Spleen (tissue), 11 donors: ENCODE measurements at regions not wholly inside any gene's neighbourhood (a gene's known extent, or its start where the extent isn't known, plus 50 kb on each side); places are given as distances from the start of the nearest gene placed in this dataset.

Source experiments
- DNase-seq: peaks from one replicate; pipeline ENCODE4 v3.0.0-alpha.2; 2020
- H3K27ac ChIP-seq, 8 donors: fragments of 200-600 bp; sonication (generic) in 7 of 8; 1 replicate in 4 of 8; 2 replicates in 4 of 8; pipeline versions ENCODE4 v1.5.0 to v1.8.0; 2016 to 2021; ENCODE audit warnings: inconsistent platforms in 4 of 8, mild to moderate bottlenecking in 4 of 8, moderate library complexity in 1 of 8
- H3K27me3 ChIP-seq, 7 donors: fragments of 200-600 bp; sonication (generic) in 6 of 7; replicated peaks in 1 of 7; 1 replicate in 4 of 7; 2 replicates in 3 of 7; pipeline versions ENCODE4 v1.5.0 to v1.8.0; 2016 to 2021; ENCODE audit warnings: inconsistent platforms in 3 of 7, mild to moderate bottlenecking in 1 of 7
- H3K36me3 ChIP-seq, 6 donors: fragments of 200-600 bp; sonication (generic) in 5 of 6; 1 replicate in 4 of 6; 2 replicates in 2 of 6; pipeline versions ENCODE4 v1.5.0 to v1.8.0; 2016 to 2021; ENCODE audit warnings: inconsistent platforms in 2 of 6
- H3K4me1 ChIP-seq, 6 donors: fragments of 200-600 bp; sonication (generic) in 5 of 6; 1 replicate in 3 of 6; 2 replicates in 3 of 6; pipeline versions ENCODE4 v1.5.0 to v1.8.0; 2016 to 2021; ENCODE audit warnings: inconsistent platforms in 3 of 6
- H3K4me3 ChIP-seq, 8 donors: fragments of 200-600 bp; sonication (generic) in 7 of 8; 1 replicate in 4 of 8; 2 replicates in 4 of 8; pipeline versions ENCODE4 v1.5.0 to v1.8.0; 2016 to 2021; ENCODE audit warnings: inconsistent platforms in 4 of 8, mild to moderate bottlenecking in 4 of 8, moderate library complexity in 2 of 8
- H3K9me3 ChIP-seq, 8 donors: fragments of 200-600 bp; sonication (generic) in 7 of 8; 1 replicate in 4 of 8; 2 replicates in 4 of 8; pipeline versions ENCODE4 v1.5.0 to v1.8.0; 2016 to 2021; ENCODE audit warnings: inconsistent platforms in 4 of 8
- CTCF ChIP-seq, 11 experiments: fragments of 200-600 bp in 7 of 11; fragments of 450-650 bp in 4 of 11; sonication (generic) in 4 of 11; IDR thresholded peaks in 8 of 11; conservative IDR thresholded peaks in 3 of 11; 1 replicate in 7 of 11; 2 replicates in 4 of 11; pipeline versions ENCODE4 v1.4.0 to v1.8.0; 2016 to 2021; ENCODE audit warnings: antibody characterized with exemption in 11 of 11, inconsistent platforms in 4 of 11, mild to moderate bottlenecking in 1 of 11
- POLR2A ChIP-seq, 3 donors: fragments of 450-650 bp; IDR thresholded peaks; one replicate each; pipeline ENCODE4 v1.5.1; 2017; ENCODE audit warnings: antibody characterized with exemption in 3 of 3, mild to moderate bottlenecking in 1 of 3
- POLR2AphosphoS5 ChIP-seq, 3 donors: sonication (generic); formaldehyde crosslinking; IDR thresholded peaks; one replicate each; pipeline ENCODE4 v1.5.1; 2017; ENCODE audit warnings: antibody characterized with exemption in 3 of 3
- WGBS, 5 donors: extraction: QIAGEN DNeasy Blood & Tissue Kit in 3 of 5; methylation state at CpG; one replicate each; pipeline versions ENCODE4 v1.1.5 to v1.1.7; 2013 to 2018; 5-methylcytosine and 5-hydroxymethylcytosine counted together
- intact Hi-C: fragments of 100-400 bp; cut with DNase I; formaldehyde crosslinking; loops from one replicate; pipeline ENCODE4 v1.15.0; 2023; ENCODE audit warnings: low total_unique reads
- donor health status: healthy with polysubstance abuse.
- donor health status: DM: no; HTN: no; CAD: no; lungs with moderate emphysema.
- donor health status: DM: no; HTN: no; CAD: no.
- donor health status: Bipolar disorder and iron deficiency.
- donor health status: healthy.
- donor health status: DM: no; HTN: no; CAD: no.
- donor health status: DM: yes; HTN: yes; CAD: no.

GRCh38 chr1:165034136-165034809, 322.2 kb downstream of the LMX1A start:
- intact Hi-C loops, result no loop called here
- no peaks in the 10 kb centered on the region for H3K27me3 ChIP-seq
- no peaks in the 10 kb centered on the region for H3K36me3 ChIP-seq
- H3K4me1 ChIP-seq, result no peaks in the 10 kb centered on the region
- H3K9me3 ChIP-seq, result no peaks in the 10 kb centered on the region
- no peak for DNase-seq
- WGBS, 5 donors, result 71 to 93% (median 78%) methylated on average over 3 of the region's 3 CpGs
- TF ChIP-seq POLR2AphosphoS5 (IDR thresholded peaks at IDR 0.05), result no peak
- no peak for TF ChIP-seq POLR2A (IDR thresholded peaks at IDR 0.05)
- TF ChIP-seq CTCF (IDR thresholded peaks at IDR 0.05 in 8 of 11, conservative IDR thresholded peaks at IDR 0.05 in 3 of 11), result no peak
- no peak overlapping the region for H3K4me3 ChIP-seq
- H3K27ac ChIP-seq, result no peak overlapping the region

DNA sequence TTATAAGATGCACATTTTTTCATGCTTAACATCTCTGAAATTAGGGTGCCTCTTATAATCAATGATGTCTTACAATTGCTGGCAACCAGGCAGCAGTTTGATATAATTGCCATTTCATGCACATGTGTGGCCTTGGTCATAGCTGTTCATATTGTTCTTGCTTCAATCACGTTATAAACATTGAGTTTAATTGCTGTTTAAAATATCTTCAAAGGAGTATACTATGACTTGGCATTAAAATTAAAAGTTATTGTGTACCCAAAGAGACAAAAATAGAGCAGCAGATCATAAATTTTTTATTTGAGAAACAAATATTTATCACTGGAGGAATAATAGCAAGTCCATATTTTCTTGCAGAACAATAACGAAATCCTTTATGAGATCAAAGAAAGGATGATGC, 325.5 kb downstream of the LMX1A start:
- no peaks in the 10 kb centered on the region for H3K4me1 ChIP-seq
- H3K9me3 ChIP-seq, result peaks cover 0 to 5% (median 0%) of the 10 kb centered on the region in 8 donors
- no peak for DNase-seq
- no peak overlapping the region for H3K27ac ChIP-seq
- no peaks in the 10 kb centered on the region for H3K27me3 ChIP-seq
- TF ChIP-seq POLR2A (IDR thresholded peaks at IDR 0.05) (no peak), CTCF (IDR thresholded peaks at IDR 0.05 in 8 of 11, conservative IDR thresholded peaks at IDR 0.05 in 3 of 11) (no peak), POLR2AphosphoS5 (IDR thresholded peaks at IDR 0.05) (no peak)
- no peak overlapping the region for H3K4me3 ChIP-seq
- 71 to 85% (median 75%) methylated on average over 2 of the region's 2 CpGs for WGBS, 5 donors
- no peaks in the 10 kb centered on the region for H3K36me3 ChIP-seq
- intact Hi-C loops, result no loop called here

DNA sequence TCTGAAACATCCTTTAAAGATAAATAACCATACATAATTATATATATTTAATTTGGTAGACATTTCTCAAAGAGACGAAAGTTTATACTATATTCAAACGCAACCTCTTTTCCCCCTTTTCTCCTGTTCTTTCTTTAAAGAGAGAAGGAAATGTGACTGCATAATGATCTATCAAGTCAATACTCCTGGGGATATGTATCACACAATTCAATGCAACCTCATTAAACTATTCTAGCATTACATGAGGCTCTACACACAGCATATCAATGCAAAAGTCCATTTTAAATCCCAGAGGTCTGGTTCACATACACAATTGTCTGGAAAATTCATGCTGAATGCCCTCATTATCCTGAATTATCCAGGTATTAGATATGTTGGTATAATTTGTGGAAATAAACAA, 330.7 kb downstream of the LMX1A start:
- Histone ChIP-seq H3K4me1 (no peaks in the 10 kb centered on the region), H3K4me3 (no peak overlapping the region), H3K9me3 (peaks cover 0 to 29% (median 13%) of the 10 kb centered on the region in 8 donors), H3K27me3 (no peaks in the 10 kb centered on the region), H3K36me3 (no peaks in the 10 kb centered on the region), H3K27ac (no peak overlapping the region)
- intact Hi-C loops, result no loop called here
- whole genome bisulfite sequencing, 5 donors, result 88 to 97% (median 93%) methylated on average over 2 of the region's 2 CpGs
- no peak for DNase-seq
- TF ChIP-seq POLR2A (IDR thresholded peaks at IDR 0.05), result no peak
- no peak for TF ChIP-seq POLR2AphosphoS5 (IDR thresholded peaks at IDR 0.05)
- TF ChIP-seq CTCF (IDR thresholded peaks at IDR 0.05 in 8 of 11, conservative IDR thresholded peaks at IDR 0.05 in 3 of 11), result no peak

- TF ChIP-seq POLR2A (IDR thresholded peaks at IDR 0.05), result no peak
- no peak for TF ChIP-seq CTCF (IDR thresholded peaks at IDR 0.05 in 8 of 11, conservative IDR thresholded peaks at IDR 0.05 in 3 of 11)
- TF ChIP-seq POLR2AphosphoS5 (IDR thresholded peaks at IDR 0.05), result no peak
- intact Hi-C loops, result no loop called here
- Histone ChIP-seq H3K27ac (no peak overlapping the region), H3K4me1 (no peaks in the 10 kb centered on the region), H3K4me3 (no peak overlapping the region), H3K36me3 (no peaks in the 10 kb centered on the region), H3K27me3 (no peaks in the 10 kb centered on the region), H3K9me3 (peaks cover 0 to 12% (median 6%) of the 10 kb centered on the region in 8 donors)
- no peak for DNase-seq
- 84 to 92% (median 87%) methylated on average over 4 of the region's 4 CpGs for WGBS, 5 donors
Measured at GRCh38 chr1:165014753-165015152, 341.8 kb downstream of the LMX1A start.
